ENCODE measurements at regions not wholly inside any gene's neighbourhood (a gene's known extent, or its start where the extent isn't known, plus 50 kb on each side); places are given as distances from the start of the nearest gene placed in this dataset.

DNA sequence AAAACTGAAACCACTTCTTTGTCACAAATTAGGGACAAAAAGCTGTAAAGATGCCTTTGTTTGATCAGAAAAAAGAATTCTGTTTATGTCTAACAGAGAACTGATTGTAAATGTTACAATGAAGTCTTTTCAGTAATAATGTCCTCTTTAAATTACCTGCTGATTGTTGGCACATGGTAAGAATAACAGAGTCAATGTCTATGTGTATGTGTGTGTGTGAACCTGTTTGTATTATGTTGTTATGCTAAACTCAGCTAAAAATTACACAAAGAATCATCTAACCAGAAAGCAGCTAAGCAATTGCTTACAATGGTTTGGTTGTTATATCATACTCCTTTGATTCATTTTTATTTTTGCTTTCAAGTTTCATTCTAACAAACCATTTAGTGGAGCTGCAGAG is 159.1 kb upstream of the PDZRN3 start:
- DNase-seq: no peak

DNA sequence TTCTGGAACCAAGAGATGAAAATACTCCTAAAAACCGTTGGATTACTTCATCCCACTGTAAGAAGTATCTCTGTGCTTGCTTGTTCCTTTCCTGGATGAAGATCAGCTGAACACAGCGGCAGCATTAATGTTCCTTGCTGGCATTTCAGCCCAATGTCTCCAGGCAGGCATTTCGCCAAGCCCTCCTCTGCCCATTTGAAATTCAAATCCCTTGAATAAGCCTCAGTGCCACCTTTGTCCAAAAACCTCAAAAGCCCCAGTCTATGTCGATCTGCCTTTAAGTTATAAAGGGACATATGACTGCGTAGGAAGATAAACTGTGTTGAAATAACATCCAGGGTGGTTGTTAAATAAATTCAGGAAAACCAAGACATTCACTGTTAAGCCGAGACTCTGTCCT is 156.8 kb upstream of the PDZRN3 start:
- no peak for DNase-seq

DNA sequence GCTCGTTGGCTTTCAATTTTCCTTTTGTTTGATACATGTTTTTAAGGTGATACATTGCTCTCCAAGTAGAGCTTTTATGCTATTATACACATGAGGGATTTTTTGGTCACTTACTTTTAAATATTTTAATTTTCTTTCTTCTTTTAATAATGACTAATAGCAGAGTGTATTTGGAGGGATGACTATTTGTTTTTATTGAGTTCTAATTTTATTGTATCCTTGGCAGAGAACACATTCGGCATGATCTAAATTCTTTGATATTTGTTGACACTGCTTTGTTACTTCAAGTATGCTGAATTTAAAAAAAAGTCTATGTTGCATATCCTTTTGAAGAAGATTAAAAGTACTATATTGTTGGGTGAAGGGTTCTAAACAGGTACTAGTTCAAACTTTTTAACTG is 149.9 kb upstream of the PDZRN3 start:
- no peak for DNase-seq

DNA sequence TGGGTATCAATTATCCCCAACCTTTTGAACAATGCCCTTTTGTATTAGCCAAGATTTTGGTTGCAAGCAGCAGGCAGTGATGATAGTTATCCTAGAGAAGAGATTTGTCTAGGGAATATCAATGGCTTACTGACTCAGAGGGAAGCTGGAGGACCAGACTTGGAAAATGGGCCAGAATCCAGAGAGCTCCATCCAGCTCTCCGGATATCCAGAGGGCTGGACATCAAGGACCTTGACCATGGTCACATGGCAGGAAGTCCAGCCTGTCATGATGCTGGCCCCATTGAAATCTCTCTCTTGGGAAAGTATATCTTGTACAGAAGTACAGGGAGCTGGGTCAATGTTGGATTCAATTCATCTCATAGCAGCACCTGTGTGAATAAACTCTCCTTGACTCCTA is 148.5 kb upstream of the PDZRN3 start:
- DNase-seq: no peak

DNA sequence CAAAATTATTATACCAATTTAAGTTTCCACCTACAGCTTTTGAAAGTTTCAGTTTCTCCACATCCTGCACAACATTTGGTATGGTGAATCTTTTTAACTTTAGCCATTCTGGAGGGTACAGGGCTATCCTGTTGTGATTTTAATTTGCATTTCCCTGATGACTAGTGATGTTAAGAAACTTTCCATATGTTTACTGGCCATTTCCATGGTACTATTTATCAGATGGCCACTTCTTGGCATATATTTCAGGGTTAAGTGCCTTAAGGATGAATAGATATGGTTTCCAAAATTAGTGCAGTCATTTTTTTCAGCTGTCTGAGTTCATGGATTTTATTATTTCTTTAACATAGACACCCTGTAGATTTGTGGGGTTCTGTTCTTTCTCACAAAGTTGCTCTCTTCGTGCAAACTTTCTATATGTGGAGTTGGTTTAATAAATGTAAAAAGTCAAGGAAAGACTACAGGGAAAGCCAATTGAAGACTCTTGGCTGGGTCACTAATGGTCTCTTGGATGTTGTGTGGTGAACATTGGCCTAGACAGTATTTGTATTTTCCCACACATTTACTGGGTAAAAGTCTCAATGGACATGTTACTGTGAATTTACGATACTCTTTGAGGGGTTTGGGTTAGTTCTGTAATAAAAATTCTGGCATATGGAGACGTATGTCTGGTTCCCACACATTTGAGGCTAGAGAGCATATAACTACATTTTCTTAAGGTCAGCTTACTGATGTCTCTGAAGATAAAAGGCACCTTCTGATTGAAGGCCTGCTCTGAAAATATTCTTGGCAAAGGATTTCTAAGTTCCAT is 147.5 kb upstream of the PDZRN3 start:
- no peak for DNase-seq

DNA sequence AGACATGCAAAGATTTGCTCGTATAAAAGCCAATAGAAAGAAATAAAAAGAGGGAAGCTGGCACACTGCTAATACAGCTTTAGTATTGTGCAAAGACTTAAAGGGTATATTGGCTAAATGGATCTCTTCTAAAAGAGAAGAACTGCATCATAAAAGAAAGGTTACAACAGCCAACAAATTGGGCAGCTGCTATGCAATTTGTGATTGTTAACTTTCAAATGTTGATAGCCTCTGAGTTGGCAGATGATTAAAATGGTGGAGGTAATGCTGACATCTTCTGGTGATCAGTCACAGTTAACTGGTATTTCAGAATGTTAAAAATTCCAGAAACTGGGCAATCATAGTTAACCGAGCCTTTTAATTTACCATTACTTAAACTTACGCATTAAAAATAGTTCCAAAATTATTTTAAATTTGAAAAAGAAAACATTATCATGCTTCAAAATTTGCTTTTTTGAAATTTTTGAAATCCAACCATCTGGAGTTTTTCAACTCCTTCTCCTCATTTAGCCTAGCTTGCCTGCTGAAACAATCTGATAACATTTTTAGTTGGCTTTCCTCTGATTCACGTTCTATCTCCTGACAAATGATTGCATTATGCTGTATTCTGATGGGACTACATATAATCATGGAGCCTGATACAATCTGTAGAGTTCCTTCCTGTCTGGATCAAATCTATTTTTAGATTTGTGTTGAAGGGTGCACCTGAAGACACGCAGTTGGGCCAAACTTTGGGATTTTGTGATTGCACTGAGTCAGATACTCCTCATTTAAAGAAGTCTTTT is 144.0 kb upstream of the PDZRN3 start:
- DNase-seq: peak; percentile 27

DNA sequence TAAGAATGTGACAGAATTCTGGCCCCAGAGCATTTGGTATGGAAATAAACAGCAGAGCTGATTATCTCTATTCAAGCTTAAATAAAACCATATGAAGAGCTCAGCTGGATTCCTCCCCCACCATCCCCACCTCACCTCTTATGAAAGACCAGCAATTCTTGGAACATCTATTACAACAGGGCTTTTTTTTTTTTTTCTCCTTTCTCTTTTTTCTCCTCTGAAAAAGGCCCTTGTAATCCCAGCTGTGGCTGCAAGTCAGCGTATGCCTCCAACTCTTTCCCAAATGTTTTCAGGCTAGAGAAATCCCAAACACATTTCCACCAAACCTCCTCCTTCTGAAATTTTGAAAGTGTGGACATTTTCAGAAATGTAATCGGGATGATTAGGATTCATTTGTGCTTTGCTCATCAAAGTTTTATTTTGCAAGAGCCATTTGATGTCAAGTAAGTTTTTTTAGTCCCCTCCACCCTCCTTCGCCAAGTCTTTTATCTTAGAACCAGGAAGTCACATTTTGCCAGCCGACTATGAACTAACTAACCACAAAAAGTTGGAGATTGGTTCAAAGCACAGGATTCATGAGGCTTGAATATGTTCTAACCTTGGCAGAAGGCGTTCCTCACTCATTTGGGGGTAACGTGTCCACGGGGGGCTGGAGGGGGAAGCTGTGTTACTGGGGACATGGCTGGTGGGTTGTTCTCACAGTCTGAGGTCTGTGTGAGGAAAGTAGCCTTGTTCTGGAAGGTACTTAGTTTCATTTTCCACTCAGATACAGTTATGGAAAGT is 142.0 kb upstream of the PDZRN3 start:
- DNase-seq: peak; percentile 53

DNA sequence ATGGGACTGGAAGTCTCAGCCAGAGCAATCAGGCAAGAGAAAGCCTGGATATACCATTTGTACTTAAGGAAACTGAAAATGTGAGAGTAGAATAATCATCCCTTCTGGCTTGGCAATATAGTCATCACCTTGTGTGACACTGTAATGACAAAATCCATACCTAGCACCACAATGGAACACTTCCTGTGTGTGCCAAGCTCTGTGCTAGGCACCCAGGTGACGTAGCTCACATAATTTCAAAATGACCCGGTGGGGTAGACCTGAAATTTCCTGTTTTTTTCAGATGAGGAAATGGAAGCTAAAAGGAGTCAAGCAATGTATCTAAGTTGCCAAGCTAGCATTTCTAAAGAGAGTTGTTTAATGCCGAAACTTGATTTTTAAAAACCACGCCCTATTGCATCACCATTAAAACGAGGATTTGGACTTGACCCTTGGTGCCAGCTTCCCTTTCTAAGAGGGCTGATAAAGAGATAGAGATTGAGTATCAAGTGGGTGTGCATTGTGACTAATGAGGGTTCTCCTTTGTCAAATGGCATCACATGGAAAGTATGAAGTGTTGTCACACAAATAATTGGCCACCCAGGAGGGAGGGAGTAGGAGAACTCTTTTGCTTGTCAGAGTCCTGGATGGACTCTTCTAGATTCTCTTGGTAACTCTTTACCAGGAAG is 141.3 kb upstream of the PDZRN3 start:
- DNase-seq: peak; percentile 43

DNA sequence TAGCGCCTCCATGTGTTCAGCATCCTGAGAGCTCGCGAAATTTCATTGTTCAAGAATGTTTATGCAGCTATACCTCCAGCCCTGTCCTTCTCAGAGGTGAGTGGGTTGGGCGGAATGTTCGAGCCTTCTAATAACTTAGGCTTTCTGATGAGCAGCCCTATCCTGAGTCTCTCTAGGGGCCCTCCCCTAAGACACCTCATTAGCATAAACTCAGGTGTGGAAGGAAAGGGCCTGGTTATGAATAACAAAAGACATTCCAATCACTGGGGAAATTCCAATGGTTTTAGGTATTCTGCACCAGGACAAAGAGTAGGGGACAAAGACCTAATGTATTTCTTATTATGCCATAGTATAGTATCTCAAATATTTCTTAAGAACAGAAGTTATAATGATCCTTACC is 138.1 kb upstream of the PDZRN3 start:
- no peak for DNase-seq

DNA sequence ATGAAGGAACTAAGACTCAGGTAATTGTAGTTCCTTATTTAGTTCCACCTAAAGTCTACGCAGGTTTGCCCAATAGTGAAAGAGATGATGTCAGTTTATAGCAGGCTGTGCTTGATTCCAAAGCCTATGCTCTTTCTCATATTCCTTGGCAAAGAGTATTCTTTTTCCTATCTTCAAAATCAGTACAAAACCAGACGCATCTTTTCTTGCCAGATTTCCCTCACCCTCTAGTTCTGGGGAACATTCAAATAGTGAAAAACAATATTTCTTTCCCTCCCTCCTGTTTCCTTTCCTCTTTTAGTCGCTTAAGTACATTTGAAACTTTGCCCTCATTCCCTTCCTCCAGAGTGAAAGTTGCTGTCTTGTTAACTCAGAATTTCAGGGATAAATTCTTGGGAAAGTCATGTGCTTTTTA is 134.6 kb upstream of the PDZRN3 start:
- no peak for DNase-seq

DNA sequence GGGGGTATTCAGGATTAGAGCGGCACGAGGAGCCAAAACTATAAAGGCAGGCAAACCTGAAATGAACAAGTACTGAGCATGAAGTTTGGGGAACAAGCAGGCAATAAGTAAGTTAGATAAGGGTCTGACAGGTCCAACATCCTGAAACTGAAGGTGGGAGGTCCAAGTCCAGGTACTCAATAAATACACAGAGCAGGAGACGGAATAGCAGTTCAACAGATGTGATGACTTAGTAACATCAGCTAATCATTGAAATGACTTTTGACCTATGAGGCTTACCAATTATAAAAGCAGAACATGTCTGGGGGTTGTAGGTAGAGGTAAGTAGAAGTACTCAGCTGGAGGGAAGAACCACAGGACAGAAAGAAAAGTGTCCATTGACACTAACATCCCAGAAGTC is 132.8 kb upstream of the PDZRN3 start:
- DNase-seq: no peak

DNA sequence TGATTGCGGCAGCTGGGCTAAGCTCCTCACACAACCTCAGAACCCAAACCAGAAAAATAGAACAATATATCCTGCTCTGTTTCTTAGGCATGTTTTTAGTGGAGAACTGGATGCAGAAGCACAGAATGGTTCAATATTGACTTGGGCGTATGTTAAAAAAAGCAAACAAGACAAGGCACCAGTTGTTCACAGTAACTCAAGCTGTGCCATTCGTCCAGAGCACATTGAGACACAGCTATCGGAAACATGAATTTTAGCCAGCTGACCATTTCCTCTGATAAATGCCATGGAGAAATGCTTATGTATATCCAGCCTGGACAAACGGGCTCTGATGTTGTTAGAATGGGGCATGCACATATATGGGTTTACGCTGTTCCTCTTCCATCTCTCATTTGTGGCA is 129.2 kb upstream of the PDZRN3 start:
- no peak for DNase-seq

DNA sequence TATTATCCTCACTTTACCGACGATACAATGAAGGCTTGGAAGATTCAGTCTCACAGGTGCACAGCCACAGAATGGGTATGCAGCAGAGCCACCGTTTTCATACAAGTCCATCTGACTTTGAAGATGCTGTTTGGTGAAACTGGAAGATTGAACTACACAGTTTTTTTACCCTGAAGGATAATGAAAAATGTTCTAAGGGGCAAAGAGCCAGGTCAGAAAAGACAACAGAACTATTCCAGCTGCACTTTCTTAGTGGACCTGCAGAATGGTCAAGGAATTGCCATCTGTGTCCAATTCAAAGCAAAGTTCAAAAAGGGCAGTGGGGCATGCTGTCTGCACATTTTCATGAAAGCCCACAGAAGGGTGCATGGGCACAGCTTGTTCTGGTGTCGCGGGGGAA is 127.6 kb upstream of the PDZRN3 start:
- no peak for DNase-seq

DNA sequence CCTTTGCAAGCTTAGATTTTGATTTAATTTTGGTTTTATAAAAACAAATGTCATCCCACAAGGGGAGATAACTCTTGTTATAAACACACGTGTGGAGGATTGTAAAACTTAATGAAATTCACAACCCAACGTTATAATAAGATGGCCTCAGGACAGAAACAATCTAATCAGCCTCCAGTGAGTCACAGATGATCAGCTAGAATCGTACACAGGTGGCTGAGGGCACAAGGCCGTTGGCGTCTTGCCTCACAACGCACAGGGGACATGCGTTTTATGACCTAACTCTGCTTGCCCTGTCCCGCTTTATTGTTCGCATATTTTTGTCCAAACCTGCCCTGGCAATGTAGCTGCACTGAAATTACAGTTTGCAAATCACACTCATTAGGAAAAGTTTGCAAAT is 121.9 kb upstream of the PDZRN3 start:
- no peak for DNase-seq

DNA sequence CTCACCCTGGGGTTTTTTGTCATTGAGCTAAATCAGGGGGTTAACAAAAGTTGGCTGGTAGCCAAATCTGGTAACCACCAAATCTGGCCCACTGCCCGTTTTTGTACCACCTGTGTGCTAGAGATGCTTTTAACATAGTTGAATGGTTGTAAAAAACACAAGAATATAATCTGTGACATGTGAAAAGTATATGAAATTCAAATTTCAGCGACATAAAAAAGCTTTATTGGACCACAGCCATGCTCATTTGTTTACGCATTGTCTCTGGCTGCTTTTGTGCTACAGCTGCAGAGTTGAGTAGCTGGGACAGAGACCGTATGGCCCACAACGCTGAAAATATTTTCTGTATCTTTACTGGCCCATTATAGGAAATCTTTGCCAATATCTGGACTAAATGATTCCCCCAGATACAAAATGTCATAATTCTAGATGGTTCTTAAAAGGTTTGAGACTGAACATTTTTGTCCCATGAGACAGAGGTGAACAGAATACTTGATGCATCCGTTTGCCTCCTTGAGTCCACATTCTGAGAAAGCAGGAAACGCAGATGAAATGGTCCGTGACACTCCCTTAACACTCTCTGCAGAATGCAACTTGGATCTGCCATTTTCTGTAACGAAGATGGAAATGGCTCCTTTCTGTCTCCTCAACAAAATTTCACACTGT is 120.9 kb upstream of the PDZRN3 start:
- no peak for DNase-seq

DNA sequence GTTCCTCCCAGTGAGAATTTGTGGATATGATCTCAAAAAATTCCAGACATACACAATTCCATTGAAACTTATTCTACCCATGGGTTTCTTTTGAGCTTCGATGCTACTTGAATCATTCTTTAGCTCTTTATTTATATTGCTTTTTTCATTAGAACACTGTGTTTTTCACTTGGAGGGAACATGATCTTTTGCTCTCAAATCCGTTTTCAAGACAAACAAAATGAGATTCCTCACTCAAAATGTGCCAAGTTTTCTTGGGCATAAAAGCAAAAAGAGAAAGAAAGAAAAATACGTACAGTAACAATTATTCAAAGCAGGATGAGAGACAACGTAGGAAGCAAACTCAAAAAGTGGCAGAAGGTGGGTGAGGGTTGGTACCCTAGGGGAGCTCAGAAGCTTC is 118.8 kb upstream of the PDZRN3 start:
- DNase-seq: no peak

DNA sequence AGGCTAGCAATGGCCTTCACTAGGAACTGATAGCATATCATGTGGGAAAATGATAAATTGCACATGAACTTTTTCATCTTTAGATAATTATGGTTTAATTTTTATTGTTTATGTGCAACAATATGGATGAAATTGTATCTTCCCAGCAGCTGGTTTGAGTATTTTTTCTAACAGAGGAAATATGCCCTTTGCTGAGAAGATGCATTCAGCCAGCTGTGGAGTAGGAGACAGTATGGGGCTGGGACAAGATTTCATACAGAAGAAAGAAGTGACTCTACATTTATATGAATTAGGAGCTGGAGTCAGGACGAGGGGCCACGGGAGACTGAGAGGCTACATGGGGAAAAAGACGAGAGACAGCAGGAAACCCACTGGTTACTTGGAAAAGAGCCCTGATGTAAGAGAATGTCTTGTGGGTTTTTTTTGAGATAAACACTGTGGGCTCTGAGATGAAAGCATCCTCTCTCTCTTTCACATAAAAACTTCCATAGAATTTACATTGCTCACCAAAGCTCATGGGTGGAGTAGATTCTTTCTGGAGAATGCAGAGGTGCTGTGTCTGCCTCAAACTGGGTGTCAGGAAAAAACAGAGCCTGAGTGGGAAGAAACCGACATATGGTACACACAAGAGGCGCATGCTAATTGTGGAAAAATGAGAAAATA is 115.2 kb upstream of the PDZRN3 start:
- peak; percentile 26 for DNase-seq

DNA sequence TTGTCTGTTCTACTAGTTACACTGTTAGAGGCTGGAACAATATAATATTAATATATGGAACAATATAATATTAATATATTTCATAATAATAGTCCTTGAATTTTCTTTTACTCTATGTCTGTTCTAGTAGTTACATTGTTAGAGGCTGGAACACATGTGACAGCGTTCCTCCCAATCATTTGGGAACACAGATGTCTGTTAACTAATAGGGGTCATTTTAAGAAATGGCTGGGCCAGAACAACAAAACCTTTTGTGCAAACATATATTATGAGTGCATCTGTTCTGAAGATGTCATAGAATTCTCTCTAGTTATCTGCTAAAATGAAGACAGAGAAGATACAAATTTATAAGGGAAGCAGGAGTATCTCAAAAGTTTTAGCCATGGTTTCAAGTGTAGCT is 114.0 kb upstream of the PDZRN3 start:
- no peak for DNase-seq

DNA sequence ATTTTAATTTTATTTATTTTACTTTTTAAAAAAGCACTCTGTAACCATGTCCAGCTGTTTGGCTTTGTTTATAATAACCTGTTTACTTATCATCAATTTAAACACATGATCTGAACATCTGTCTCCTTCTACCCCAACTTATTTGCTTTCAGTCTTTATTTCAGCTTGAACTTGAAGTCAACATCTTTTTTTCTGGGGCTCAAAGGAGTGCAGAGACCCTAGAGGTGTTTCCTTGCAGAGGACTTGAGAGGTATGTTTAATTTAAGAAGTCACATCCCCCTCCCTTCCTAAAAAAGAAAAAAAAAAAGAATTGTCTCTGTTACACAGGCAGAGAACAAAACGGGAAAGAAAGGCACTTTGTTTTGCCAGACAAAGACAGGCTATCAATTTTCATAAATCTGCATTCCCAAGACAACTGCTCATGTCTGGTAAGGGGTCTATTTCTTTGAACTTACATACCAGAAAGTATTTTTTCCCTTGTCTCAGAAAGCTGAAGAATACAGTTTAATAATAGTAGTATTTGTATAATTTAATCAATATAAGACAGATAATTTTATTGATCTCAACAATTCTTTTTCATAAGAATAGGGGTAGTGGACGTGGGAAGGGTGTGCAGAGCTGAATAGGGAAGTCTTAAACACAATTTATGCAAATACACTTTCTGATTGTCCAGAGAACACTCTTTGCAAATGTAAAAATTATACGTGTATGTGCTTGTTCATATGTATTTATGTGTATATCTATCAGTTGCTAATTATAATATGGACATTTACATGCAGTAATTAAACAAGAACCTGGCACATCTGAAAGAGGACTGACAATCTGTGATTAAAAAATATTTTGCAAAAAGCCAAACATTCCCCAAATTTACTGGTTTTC is 109.7 kb upstream of the PDZRN3 start:
- DNase-seq: no peak

DNA sequence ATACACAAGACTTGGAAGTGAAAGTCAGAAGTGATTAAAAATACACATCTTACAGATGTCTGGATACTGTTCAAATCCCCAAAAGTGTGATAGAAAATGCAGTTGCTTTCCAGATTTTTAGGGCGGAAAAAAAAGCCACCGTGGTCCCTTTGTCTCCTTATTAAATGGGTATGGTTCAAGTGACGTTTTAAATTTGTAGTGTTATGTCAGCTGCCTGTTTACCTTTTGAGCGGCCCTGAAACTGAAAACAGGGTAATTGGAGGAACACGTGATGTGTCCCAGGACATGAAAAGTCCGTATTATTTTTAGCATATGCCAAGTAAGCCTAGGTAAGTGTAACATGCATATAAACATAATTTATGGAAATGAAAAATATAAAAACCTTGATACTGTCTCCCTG is 109.0 kb upstream of the PDZRN3 start:
- DNase-seq: no peak

DNA sequence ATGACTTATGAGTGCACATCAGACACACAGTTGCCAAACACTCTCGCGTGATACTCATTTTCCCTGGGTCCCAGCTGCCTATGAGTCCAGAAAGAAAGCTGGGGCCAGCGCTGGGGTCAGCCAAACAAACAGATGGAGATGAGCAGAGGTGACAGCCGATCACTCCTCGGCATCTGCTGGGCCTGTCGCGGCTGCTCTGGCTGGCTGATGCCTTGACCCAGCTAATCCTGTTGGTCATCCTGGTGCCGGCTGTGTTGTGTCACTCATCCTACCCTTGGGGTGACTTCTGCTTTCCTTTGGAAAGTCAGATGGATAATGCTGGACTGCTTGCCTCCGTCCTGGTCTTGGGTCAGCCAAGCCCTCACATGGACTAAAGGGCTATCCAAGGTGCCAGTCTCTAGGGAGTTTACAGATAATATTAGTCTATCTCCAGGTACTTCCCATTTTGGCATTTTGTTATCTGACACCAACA is 105.3 kb upstream of the PDZRN3 start:
- DNase-seq: no peak

Measured in EL (cell line).